ENCODE measurements at regions not wholly inside any gene's neighbourhood (a gene's known extent, or its start where the extent isn't known, plus 50 kb on each side); places are given as distances from the start of the nearest gene placed in this dataset.

GRCh38 chr3:66693461-66694031, 192.7 kb upstream of the LRIG1 start:
- H3K4me1 ChIP-seq (ENCODE audit: control insufficient read depth in 2 of 3, insufficient read depth in 2 of 3, low read depth in 1 of 3, low read length in 3 of 3): peaks cover 0 to 4% (median 3%) of the 10 kb centered on the region in 3 donors
- no peaks in the 10 kb centered on the region for H3K36me3 ChIP-seq (ENCODE audit: control insufficient read depth in 2 of 3, insufficient read depth in 3 of 3, low read length in 3 of 3)
- no peak for FAIRE-seq
- no peaks in the 10 kb centered on the region for H3K27me3 ChIP-seq (ENCODE audit: control insufficient read depth, insufficient read depth, low read length)
- peak in 4 of 5 donors; percentile 14 to 63 (median 51) for DNase-seq
- no peaks in the 10 kb centered on the region for H3K9me3 ChIP-seq (ENCODE audit: control insufficient read depth in 2 of 3, insufficient read depth in 1 of 3, low read length in 3 of 3)
- intact Hi-C loops (cut with DNase I): no loop called here
- H3K4me3 ChIP-seq (ENCODE audit: low read length in 3 of 3): peak overlapping the region in 2 of 3 donors; percentile 11 to 47
- no peak overlapping the region for H3K27ac ChIP-seq (ENCODE audit: low read depth in 2 of 2, low read length in 2 of 2)
- TF ChIP-seq, protein P1, sequence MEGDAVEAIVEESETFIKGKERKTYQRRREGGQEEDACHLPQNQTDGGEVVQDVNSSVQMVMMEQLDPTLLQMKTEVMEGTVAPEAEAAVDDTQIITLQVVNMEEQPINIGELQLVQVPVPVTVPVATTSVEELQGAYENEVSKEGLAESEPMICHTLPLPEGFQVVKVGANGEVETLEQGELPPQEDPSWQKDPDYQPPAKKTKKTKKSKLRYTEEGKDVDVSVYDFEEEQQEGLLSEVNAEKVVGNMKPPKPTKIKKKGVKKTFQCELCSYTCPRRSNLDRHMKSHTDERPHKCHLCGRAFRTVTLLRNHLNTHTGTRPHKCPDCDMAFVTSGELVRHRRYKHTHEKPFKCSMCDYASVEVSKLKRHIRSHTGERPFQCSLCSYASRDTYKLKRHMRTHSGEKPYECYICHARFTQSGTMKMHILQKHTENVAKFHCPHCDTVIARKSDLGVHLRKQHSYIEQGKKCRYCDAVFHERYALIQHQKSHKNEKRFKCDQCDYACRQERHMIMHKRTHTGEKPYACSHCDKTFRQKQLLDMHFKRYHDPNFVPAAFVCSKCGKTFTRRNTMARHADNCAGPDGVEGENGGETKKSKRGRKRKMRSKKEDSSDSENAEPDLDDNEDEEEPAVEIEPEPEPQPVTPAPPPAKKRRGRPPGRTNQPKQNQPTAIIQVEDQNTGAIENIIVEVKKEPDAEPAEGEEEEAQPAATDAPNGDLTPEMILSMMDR (IDR thresholded peaks at IDR 0.05; ENCODE audit: borderline replicate concordance, extremely low read depth, insufficient read depth): no peak
- no peak overlapping the region for H3K9ac ChIP-seq (ENCODE audit: low read length in 3 of 3)

DNA sequence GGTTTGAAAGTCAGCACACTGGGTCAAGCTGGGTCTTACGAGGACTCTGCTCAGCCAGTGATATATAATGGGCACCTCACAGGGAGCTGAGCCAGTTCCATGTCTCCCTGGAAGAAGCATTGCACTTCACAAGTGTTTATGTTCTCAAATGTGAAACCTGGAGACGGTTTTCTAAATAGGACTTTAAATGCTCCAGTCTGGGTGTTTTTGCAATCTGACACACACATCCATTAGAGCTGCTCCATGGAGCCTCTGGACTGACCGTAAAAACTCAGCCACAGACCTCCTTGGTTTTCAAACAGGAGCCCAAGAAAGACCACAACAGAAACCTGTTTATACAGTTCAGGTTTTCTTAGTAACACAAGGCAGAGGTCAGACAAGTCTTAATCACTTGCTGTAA, 201.3 kb upstream of the LRIG1 start:
- intact Hi-C loops (cut with DNase I): no loop called here
- Histone ChIP-seq H3K4me1 (ENCODE audit: control insufficient read depth in 2 of 3, insufficient read depth in 2 of 3, low read depth in 1 of 3, low read length in 3 of 3) (no peaks in the 10 kb centered on the region), H3K27me3 (ENCODE audit: control insufficient read depth, insufficient read depth, low read length) (no peaks in the 10 kb centered on the region), H3K36me3 (ENCODE audit: control insufficient read depth in 2 of 3, insufficient read depth in 3 of 3, low read length in 3 of 3) (no peaks in the 10 kb centered on the region), H3K27ac (ENCODE audit: low read depth in 2 of 2, low read length in 2 of 2) (no peak overlapping the region), H3K9ac (ENCODE audit: low read length in 3 of 3) (no peak overlapping the region), H3K9me3 (ENCODE audit: control insufficient read depth in 2 of 3, insufficient read depth in 1 of 3, low read length in 3 of 3) (no peaks in the 10 kb centered on the region), H3K4me3 (ENCODE audit: low read length in 3 of 3) (no peak overlapping the region)
- TF ChIP-seq, protein P1 (IDR thresholded peaks at IDR 0.05; ENCODE audit: borderline replicate concordance, extremely low read depth, insufficient read depth): no peak
- peak in 2 of 5 donors; percentile 37 to 39 for DNase-seq
- no peak for FAIRE-seq

DNA sequence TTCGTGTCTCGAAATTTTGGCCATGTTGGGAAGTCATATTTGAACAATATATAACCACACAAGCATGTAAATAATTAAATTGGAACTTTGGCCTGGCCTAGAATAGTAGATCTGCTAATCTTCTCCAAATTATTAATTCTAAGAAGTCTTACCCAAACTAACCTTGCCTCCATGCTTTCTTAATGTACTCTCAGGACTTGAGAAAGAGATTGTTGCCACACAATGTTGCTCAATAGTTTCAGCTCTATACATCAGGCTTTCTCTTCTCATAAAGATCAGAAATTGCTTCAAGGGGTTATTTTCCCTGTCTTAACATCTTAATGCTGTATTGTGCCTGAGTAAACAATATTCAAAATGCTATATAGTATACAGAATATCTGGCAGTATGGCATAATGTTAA, 202.7 kb upstream of the LRIG1 start:
- no peak for FAIRE-seq
- no peak for DNase-seq
- H3K27ac ChIP-seq (ENCODE audit: low read depth in 2 of 2, low read length in 2 of 2): no peak overlapping the region

More for the DNA sequence above, 202.7 kb upstream of the LRIG1 start:
- Histone ChIP-seq H3K9ac (ENCODE audit: low read length in 3 of 3) (no peak overlapping the region), H3K9me3 (ENCODE audit: control insufficient read depth in 2 of 3, insufficient read depth in 1 of 3, low read length in 3 of 3) (no peaks in the 10 kb centered on the region), H3K36me3 (ENCODE audit: control insufficient read depth in 2 of 3, insufficient read depth in 3 of 3, low read length in 3 of 3) (no peaks in the 10 kb centered on the region), H3K4me3 (ENCODE audit: low read length in 3 of 3) (no peak overlapping the region), H3K27me3 (ENCODE audit: control insufficient read depth, insufficient read depth, low read length) (no peaks in the 10 kb centered on the region), H3K4me1 (ENCODE audit: control insufficient read depth in 2 of 3, insufficient read depth in 2 of 3, low read depth in 1 of 3, low read length in 3 of 3) (no peaks in the 10 kb centered on the region)
- TF ChIP-seq, protein P1 (IDR thresholded peaks at IDR 0.05; ENCODE audit: borderline replicate concordance, extremely low read depth, insufficient read depth): no peak
- intact Hi-C loops (cut with DNase I): no loop called here

Measured in kidney (tissue), 13 donors.